Loucy (cell line): ENCODE measurements at regions not wholly inside any gene's neighbourhood (a gene's known extent, or its start where the extent isn't known, plus 50 kb on each side); places are given as distances from the start of the nearest gene placed in this dataset.

Experiments
- EZH2phosphoT487 ChIP-seq: fragments of 200-600 bp; IDR thresholded peaks from 2 replicates; pipeline ENCODE4 v1.6.1; 2018; ENCODE audit warnings: antibody characterized with exemption, mild to moderate bottlenecking, moderate library complexity, borderline replicate concordance
- TF ChIP-seq, protein P1 (sequence below): fragments of 200-600 bp; sonication (generic); conservative IDR thresholded peaks from 2 replicates; pipeline ENCODE4 v1.5.1; 2014; ENCODE audit warnings: mild to moderate bottlenecking, antibody characterized with exemption, low read length

DNA sequence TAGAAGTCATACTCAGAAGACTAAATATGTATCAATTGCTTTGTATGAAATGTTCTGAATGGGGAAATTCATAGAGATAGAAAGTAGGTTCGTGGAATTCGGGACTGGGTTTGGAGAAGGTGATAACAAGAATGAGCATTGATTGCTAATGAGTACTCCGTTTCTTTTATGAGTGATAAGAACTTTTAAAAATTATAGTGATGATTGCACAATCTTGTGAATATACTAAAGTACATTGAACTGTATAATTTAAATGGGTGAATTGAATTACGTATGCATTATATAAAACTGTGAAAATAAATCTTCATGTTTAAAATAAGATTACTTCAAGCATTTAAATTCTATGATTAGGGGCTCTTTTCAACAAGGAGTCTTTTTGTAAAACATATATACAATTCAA is 425.6 kb upstream of the NCAM2 start:
- TF ChIP-seq EZH2phosphoT487, result no peak
- TF ChIP-seq, protein P1, sequence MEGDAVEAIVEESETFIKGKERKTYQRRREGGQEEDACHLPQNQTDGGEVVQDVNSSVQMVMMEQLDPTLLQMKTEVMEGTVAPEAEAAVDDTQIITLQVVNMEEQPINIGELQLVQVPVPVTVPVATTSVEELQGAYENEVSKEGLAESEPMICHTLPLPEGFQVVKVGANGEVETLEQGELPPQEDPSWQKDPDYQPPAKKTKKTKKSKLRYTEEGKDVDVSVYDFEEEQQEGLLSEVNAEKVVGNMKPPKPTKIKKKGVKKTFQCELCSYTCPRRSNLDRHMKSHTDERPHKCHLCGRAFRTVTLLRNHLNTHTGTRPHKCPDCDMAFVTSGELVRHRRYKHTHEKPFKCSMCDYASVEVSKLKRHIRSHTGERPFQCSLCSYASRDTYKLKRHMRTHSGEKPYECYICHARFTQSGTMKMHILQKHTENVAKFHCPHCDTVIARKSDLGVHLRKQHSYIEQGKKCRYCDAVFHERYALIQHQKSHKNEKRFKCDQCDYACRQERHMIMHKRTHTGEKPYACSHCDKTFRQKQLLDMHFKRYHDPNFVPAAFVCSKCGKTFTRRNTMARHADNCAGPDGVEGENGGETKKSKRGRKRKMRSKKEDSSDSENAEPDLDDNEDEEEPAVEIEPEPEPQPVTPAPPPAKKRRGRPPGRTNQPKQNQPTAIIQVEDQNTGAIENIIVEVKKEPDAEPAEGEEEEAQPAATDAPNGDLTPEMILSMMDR, result no peak
